NCI-H2107 treated with DMSO at 0.1 percent for 48 hours (cell line): ENCODE measurements at regions not wholly inside any gene's neighbourhood (a gene's known extent, or its start where the extent isn't known, plus 50 kb on each side); places are given as distances from the start of the nearest gene placed in this dataset.

Experiments
- DNase-seq: peaks from one replicate; lab custom pipeline; 2025; ENCODE audit not compliant: unreplicated experiment; lab: John Stamatoyannopoulos, UW

DNA sequence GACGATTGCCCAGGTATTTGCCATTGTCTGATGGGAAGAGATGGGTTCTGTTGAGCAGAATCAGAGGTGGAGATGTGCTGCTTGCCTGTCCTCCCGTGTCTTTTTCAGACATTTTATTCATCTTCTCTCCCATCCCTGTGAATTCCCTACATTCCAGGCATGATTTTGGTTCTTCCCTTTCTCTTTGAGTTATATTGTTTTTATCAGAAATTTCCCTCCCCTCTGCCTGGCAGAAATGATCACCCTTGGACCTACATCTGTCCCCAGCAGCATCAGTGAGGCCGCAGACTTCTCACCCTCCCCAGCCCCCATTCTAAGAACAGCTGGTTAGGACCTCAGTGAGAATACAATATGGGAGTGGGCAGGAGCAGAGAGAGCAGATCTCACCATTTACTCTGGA, 640.2 kb downstream of the CCDC171 start:
- no peak for DNase-seq

- no peak for DNase-seq
These were observed 643.4 kb downstream of the CCDC171 start for GRCh38 chr9:16196206-16196605.

- no peak for DNase-seq
These were observed 644.9 kb downstream of the CCDC171 start for GRCh38 chr9:16197578-16198370.

- no peak for DNase-seq
These were observed 646.2 kb downstream of the CCDC171 start for GRCh38 chr9:16198996-16199395.

GRCh38 chr9:16202221-16202620, 649.4 kb downstream of the CCDC171 start:
- no peak for DNase-seq

- no peak for DNase-seq
These were observed 650.3 kb downstream of the CCDC171 start for GRCh38 chr9:16202914-16203728.

GRCh38 chr9:16203729-16204573, 651.1 kb downstream of the CCDC171 start:
- DNase-seq = no peak

- DNase-seq = no peak
These were observed 652.6 kb downstream of the CCDC171 start for GRCh38 chr9:16205455-16205854.

- no peak for DNase-seq
These were observed 653.7 kb downstream of the CCDC171 start for GRCh38 chr9:16206518-16206917.

GRCh38 chr9:16207161-16207560, 654.3 kb downstream of the CCDC171 start:
- DNase-seq = no peak

DNA sequence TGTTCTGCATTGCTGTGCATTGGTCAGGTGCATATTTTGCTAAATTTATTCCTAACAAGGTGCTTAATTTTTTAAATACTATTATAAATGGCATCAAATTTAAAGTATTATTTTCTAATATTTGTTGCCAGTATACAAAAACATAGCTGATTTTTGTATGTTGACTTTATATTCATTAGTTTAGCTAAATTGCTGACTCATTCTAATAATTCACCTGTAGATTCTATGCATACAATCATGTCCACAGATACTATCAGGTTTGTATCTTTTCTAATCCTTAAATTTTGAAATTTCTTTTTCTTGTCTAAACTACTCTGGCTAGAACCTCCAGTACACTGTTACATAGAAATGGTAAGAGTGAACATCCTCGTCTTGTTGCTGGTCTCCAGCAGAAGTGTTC, 657.6 kb downstream of the CCDC171 start:
- no peak for DNase-seq

DNA sequence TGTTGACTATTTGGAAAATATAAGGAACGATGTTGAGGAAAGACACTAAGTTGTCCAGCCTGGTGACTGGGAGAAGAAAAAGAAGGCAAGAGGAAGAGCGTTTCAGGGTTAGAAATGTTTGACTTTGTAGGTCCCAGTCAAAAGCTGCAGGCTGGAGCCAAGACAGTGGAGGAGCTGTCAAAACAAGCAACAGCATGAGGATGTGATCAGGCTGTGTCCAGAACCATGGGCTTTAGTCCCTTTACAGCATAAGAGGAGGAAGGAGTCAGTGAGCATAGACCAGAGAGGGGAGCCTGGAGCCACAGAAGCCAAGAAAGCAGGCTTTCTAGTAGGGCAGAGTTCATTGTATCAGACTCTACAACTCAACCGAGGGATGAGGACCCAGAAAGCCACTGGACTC, 658.5 kb downstream of the BNC2 start:
- DNase-seq = no peak

DNA sequence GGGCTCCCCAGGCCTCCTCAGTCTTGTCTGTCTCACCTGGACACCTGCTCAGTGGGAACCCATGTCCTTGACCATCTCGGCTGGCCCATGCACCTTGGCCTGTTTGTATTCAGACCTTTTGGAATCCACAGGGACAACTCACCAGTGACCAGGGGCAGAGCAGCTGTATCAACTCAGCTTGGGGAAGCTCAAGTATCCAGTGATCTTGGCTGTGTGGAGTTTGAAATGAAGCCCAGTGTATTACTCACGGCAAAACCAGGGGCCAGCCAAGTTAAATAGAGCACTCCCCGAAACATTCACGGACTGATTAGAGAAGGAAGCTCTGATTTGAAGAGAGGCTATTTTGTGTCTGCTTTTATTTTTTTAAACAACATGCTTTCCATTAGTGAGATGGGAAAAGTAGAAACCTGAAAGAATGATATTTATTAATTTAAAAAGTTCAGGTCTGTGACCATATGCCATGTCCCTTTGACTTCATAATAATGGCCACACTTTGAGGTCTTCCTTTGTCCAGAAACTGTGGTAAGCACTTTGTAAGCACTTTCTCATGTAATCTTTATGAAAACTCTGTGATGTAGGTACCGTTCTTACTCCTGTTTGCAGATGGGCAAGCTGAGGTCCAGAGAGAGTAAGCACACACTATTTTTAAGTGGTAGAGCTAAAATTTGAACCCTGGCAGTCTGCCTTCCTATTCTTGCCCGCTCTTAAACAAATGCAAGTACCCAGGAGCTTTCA, 656.5 kb downstream of the BNC2 start:
- no peak for DNase-seq

- DNase-seq = no peak
These were observed 655.7 kb downstream of the BNC2 start for GRCh38 chr9:16214677-16215352.

DNA sequence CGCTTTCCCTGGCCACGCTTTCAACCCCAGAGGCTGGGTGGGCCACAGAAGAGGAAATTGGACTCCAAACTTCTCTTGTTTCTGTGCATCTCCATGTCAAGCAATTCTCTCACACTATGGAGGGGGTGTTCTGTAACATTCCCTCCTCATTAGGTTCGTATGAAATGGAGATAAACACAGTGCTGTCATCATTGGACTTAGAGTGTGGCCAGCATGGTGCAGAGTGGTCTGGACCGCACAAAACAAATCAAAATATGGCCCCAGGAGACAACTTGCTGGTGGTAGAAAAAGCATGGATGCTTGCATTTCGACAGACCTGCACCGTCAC, 655.2 kb downstream of the BNC2 start:
- DNase-seq = no peak

DNA sequence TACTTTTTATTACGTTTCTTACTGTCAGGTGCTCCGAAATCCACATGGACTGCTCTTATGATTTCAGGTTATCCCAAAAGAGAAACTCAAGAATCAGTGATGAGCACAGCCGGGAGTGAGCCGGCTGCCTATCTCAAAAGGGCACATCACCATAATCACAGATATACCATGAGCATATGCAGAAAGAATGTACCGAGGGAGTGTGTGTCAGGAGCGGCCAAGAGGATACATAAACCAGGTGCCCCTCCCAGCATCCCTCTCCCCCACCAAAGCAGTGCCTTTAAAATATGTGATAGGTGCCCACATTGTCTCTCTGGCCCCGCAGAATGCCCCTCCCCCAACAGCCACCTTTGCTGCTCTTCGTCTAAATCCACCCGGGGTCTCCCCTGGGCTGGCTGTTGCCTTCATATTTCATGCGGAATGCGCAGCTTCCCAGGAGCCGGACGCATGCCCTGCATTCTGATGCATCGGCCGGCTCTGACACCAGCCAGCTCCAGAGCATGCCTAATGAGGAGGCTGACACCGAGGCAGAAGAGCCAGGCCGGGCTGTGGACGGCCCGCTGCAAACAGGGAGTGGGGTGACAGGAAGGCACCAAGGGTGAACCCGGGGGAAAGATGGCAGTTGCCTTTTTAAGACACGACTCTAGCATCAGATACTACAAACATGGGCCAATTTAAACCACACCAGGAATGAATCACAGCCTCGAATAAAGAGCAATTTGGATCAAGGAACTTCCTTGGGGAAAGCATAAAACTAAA, 652.3 kb downstream of the BNC2 start:
- no peak for DNase-seq

- DNase-seq = no peak
These were observed 649.1 kb downstream of the BNC2 start for GRCh38 chr9:16221366-16221765.

DNA sequence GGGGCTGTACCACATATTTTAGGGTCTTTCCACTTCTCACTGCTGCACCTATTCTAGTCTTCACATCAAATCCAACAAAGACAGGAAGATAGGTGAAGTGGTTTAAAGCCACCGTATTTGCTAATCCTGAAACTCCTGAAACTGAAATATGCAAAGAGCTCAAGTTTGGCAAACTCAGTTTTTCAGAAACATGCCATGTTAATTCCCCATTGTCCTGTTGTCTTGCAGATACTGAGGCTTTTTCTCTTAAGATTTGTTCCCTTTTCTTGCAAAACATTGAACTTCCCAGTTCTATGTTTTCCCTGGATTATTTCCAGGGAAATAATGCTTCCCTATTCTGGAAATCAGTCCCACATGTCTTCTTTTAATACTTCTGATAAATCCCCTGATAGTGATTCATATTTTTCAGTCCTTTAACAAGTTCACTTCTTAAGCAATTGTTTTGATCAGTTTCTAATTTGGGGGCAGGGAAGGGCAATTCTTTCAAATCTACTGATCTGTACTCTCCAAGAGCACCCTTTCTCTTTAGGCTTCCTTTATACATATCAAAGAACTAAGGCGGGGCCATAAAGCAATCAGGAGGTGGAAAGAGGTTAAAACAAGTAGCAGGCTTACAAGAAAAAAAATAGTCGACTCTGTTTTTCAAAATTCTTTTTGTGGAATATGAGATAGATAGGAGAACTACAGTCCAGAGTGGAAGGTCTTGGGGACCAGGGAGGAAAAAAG, 648.5 kb downstream of the BNC2 start:
- DNase-seq = no peak
